HCT116 (cell line): ENCODE measurements at regions not wholly inside any gene's neighbourhood (a gene's known extent, or its start where the extent isn't known, plus 50 kb on each side); places are given as distances from the start of the nearest gene placed in this dataset.

ENCODE experiments used
- ATAC-seq: fragments of 200-7000 bp; cut with Tn5 transposase; 2 replicates; pipeline ENCODE4 v1.9.1; 2020; ENCODE audit warnings: mild to moderate bottlenecking, moderate library complexity
- BruUV-seq: library from RNA; stranded (reverse); fragments of 400-500 nt; replicated peaks from 2 replicates; lab custom pipeline; 2021; lab: Mats Ljungman, UMichigan
- CTCF ChIA-PET: fragments of 300-600 bp; sonication (Branson Sonifier 250); formaldehyde crosslinking; loops from one replicate; lab custom pipeline; 2021; ENCODE audit warnings: antibody characterized with exemption; lab: Charles Lee
- POLR2A ChIA-PET: fragments of 300-600, 350-600 bp; sonication (Branson Sonifier 250); formaldehyde crosslinking; loops from one replicate; lab custom pipeline; 2021; ENCODE audit warnings: antibody characterized with exemption; lab: Charles Lee
- RAD21 ChIA-PET, 2 experiments: fragments of 300-600 bp; sonication (Branson Sonifier 250); formaldehyde crosslinking; loops; one replicate each; lab custom pipeline; 2023; ENCODE audit warnings: low total read pairs in 2 of 2; ENCODE audit not compliant: uncharacterized antibody in 2 of 2, unreplicated experiment in 2 of 2, low non-redundant PET in 1 of 2; lab: Charles Lee
- DNase-seq: peaks from one replicate; pipeline ENCODE4 v3.0.0-alpha.2; 2010; ENCODE audit warnings: low read depth, low spot score
- H2AFZ ChIP-seq: fragments of 200-600 bp; shearing (Covaris generic), sonication (generic); 2 replicates; pipeline ENCODE4 v1.6.1; 2017; ENCODE audit warnings: low read depth, mixed run types, mixed read lengths, antibody characterized with exemption, low read length; ENCODE audit not compliant: poor library complexity, severe bottlenecking
- H3K27ac ChIP-seq: 2 replicates; pipeline ENCODE4 v1.5.1; 2012; ENCODE audit warnings: low read depth, low read length
- H3K27me3 ChIP-seq: fragments of 200-600 bp; sonication (generic); 2 replicates; pipeline ENCODE4 v1.6.1; 2016; ENCODE audit warnings: mixed run types, low read length, mixed read lengths; ENCODE audit not compliant: insufficient read depth
- H3K36me3 ChIP-seq, 2 experiments: fragments of 200-500 bp in 1 of 2; fragments of 200-600 bp in 1 of 2; sonication (Bioruptor generic) in 1 of 2; sonication (generic) in 1 of 2; 2 replicates each; pipeline versions ENCODE4 v1.5.1 to v1.6.1; 2014 to 2016; ENCODE audit warnings: low read length in 2 of 2, inconsistent platforms in 1 of 2, mixed read lengths in 1 of 2, mixed run types in 1 of 2; ENCODE audit not compliant: insufficient read depth in 2 of 2, control insufficient read depth in 1 of 2
- H3K4me1 ChIP-seq, 2 experiments: fragments of 200-600 bp in 1 of 2; sonication (generic) in 1 of 2; 2 replicates each; pipeline versions ENCODE4 v1.5.1 to v1.6.1; 2012 to 2017; ENCODE audit warnings: low read length in 2 of 2, inconsistent platforms in 1 of 2, mild to moderate bottlenecking in 1 of 2, mixed read lengths in 1 of 2, mixed run types in 1 of 2, moderate library complexity in 1 of 2; ENCODE audit not compliant: insufficient read depth in 2 of 2, control insufficient read depth in 1 of 2
- H3K4me2 ChIP-seq: fragments of 200-600 bp; sonication (generic); 2 replicates; pipeline ENCODE4 v1.6.1; 2017; ENCODE audit warnings: mixed run types, low read length, mixed read lengths
- H3K4me3 ChIP-seq, 2 experiments: fragments of 200-600 bp in 1 of 2; sonication (generic) in 1 of 2; replicated peaks in 1 of 2; 2 replicates each; pipeline ENCODE4 v1.5.1; 2011 to 2016; ENCODE audit warnings: low read length in 2 of 2, control low read depth in 1 of 2, low read depth in 1 of 2, mild to moderate bottlenecking in 1 of 2, mixed read lengths in 1 of 2, mixed run types in 1 of 2
- H3K79me2 ChIP-seq: fragments of 200-600 bp; sonication (generic); 2 replicates; pipeline ENCODE4 v1.6.1; 2017; ENCODE audit warnings: mild to moderate bottlenecking, mixed run types, low read length, moderate library complexity, mixed read lengths; ENCODE audit not compliant: insufficient read depth
- H3K9ac ChIP-seq: fragments of 200-600 bp; sonication (generic); 2 replicates; pipeline ENCODE4 v1.6.1; 2016; ENCODE audit warnings: low read length, mixed read lengths
- H3K9me2 ChIP-seq: fragments of 200-600 bp; sonication (generic), shearing (Covaris generic); 2 replicates; pipeline ENCODE4 v1.6.1; 2017; ENCODE audit warnings: mixed run types, mild to moderate bottlenecking, moderate library complexity; ENCODE audit not compliant: insufficient read depth
- H3K9me3 ChIP-seq, 2 experiments: fragments of 200-500 bp in 1 of 2; fragments of 200-600 bp in 1 of 2; sonication (Bioruptor generic) in 1 of 2; sonication (generic) in 1 of 2; 2 replicates each; pipeline ENCODE4 v1.6.1; 2014 to 2017; ENCODE audit warnings: low read length in 2 of 2, mixed read lengths in 2 of 2, inconsistent platforms in 1 of 2, low read depth in 1 of 2, mild to moderate bottlenecking in 1 of 2, mixed run types in 1 of 2, moderate library complexity in 1 of 2; ENCODE audit not compliant: control insufficient read depth in 1 of 2, insufficient read depth in 1 of 2
- H4K20me1 ChIP-seq: fragments of 200-600 bp; sonication (generic), shearing (Covaris generic); 2 replicates; pipeline ENCODE4 v1.6.1; 2017; ENCODE audit warnings: mixed run types, mild to moderate bottlenecking, moderate library complexity; ENCODE audit not compliant: insufficient read depth
- CBX3 ChIP-seq: IDR thresholded peaks from 2 replicates; pipeline ENCODE4 v1.6.1; 2012; ENCODE audit warnings: low read depth
- CTCF ChIP-seq, 3 experiments: fragments of 200-600 bp in 1 of 3; sonication (generic) in 1 of 3; IDR thresholded peaks in 2 of 3; conservative IDR thresholded peaks in 1 of 3; 2 replicates each; pipeline ENCODE4 v1.5.1; 2012 to 2017; ENCODE audit warnings: low read depth in 2 of 3, low read length in 2 of 3, antibody characterized with exemption in 1 of 3, borderline replicate concordance in 1 of 3, control low read depth in 1 of 3, mild to moderate bottlenecking in 1 of 3, mixed read lengths in 1 of 3, mixed run types in 1 of 3, moderate library complexity in 1 of 3; ENCODE audit not compliant: insufficient read depth in 1 of 3
- EGR1 ChIP-seq: IDR thresholded peaks from 2 replicates; pipeline ENCODE4 v1.6.1; 2012; ENCODE audit warnings: low read depth
- EZH2 ChIP-seq: fragments of 200-600 bp; sonication (generic); IDR thresholded peaks from 2 replicates; pipeline ENCODE4 v1.6.1; 2017; ENCODE audit warnings: antibody characterized with exemption, mixed run types
- JUND ChIP-seq: IDR thresholded peaks from 2 replicates; pipeline ENCODE4 v1.6.1; 2012
- POLR2A ChIP-seq: IDR thresholded peaks from 2 replicates; pipeline ENCODE4 v1.7.0; 2011; ENCODE audit warnings: borderline replicate concordance; ENCODE audit not compliant: insufficient read depth, insufficient read length; ENCODE audit errors: extremely low read depth
- POLR2AphosphoS5 ChIP-seq: IDR thresholded peaks from 2 replicates; pipeline ENCODE4 v1.6.1; 2011; ENCODE audit warnings: mild to moderate bottlenecking, low read depth, low read length, moderate library complexity
- RAD21 ChIP-seq: IDR thresholded peaks from 2 replicates; pipeline ENCODE4 v1.6.1; 2012; ENCODE audit warnings: low read depth, mild to moderate bottlenecking
- SIN3A ChIP-seq: IDR thresholded peaks from 2 replicates; pipeline ENCODE4 v1.6.1; 2012; ENCODE audit warnings: low read depth
- SP1 ChIP-seq: IDR thresholded peaks from 2 replicates; pipeline ENCODE4 v1.6.1; 2012; ENCODE audit warnings: low read depth
- SRF ChIP-seq: IDR thresholded peaks from 2 replicates; pipeline ENCODE4 v1.6.1; 2012; ENCODE audit warnings: low read depth
- TCF7L2 ChIP-seq: IDR thresholded peaks from 2 replicates; pipeline ENCODE4 v1.7.0; 2011; ENCODE audit warnings: borderline replicate concordance, inconsistent platforms; ENCODE audit not compliant: insufficient read depth, insufficient read length; ENCODE audit errors: extremely low read depth
- YY1 ChIP-seq: IDR thresholded peaks from 2 replicates; pipeline ENCODE4 v1.6.1; 2011; ENCODE audit warnings: low read length, low read depth, moderate library complexity, mild to moderate bottlenecking; ENCODE audit not compliant: insufficient replicate concordance; ENCODE audit errors: extremely low read depth
- ZNF274 ChIP-seq: fragments of 200-500 bp; sonication (Bioruptor generic); IDR thresholded peaks from 2 replicates; pipeline ENCODE4 v1.6.1; 2014; ENCODE audit warnings: mild to moderate bottlenecking, low read depth, low read length, inconsistent platforms
- intact Hi-C: fragments of 100-400 bp; cut with micrococcal nuclease; formaldehyde crosslinking; loops from 2 replicates; pipeline ENCODE4 v1.10.0; 2022
- TF ChIP-seq, protein P1 (sequence below): IDR thresholded peaks from 2 replicates; pipeline ENCODE4 v1.6.1; 2012; ENCODE audit warnings: low read depth

DNA sequence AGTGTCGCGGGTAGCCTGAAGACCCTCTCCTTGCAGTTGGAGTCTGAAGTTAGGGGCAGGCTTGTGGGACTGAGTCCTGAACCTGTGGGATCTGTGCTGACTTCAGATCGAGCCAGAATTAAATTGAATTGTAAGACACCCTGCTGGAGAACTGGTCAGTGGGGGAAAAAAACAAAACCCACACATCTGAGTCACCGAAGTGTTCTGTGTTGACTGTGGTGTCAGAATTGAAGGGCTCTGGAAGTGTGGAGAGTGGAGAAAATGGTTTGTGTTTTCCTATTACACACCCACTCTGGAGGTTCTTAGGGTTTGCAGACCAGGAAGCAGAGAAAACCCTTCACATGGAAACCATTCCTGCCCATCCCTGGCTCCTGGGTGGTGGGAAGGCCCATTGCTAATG is 209.5 kb upstream of the GALNT2 start:
- Histone ChIP-seq H3K27ac (no peak overlapping the region), H3K27me3 (peaks cover 13% of the 10 kb centered on the region; the same call in 1 of the 2 replicates), H3K9me2 (no peaks in the 10 kb centered on the region), H3K4me1 (no peaks in the 10 kb centered on the region), H4K20me1 (no peaks in the 10 kb centered on the region), H3K9me3 (no peaks in the 10 kb centered on the region), H2AFZ (no peak overlapping the region), H3K36me3 (no peaks in the 10 kb centered on the region), H3K4me2 (no peak overlapping the region), H3K9ac (no peak overlapping the region), H3K79me2 (no peaks in the 10 kb centered on the region), H3K4me3 (no peak overlapping the region)
- TF ChIP-seq ZNF274 (no peak), POLR2A (no peak), RAD21 (no peak), POLR2AphosphoS5 (no peak), EZH2 (no peak), TCF7L2 (no peak), SP1 (no peak), CTCF (IDR thresholded peaks at IDR 0.05 in 2 of 3, conservative IDR thresholded peaks at IDR 0.05 in 1 of 3; ENCODE audit: borderline replicate concordance in 1 of 3, insufficient read depth in 1 of 3, low read depth in 2 of 3, low read length in 2 of 3) (no peak), CBX3 (no peak), SRF (no peak), JUND (no peak), EGR1 (no peak), SIN3A (no peak), YY1 (no peak)
- TF ChIP-seq, protein P1, sequence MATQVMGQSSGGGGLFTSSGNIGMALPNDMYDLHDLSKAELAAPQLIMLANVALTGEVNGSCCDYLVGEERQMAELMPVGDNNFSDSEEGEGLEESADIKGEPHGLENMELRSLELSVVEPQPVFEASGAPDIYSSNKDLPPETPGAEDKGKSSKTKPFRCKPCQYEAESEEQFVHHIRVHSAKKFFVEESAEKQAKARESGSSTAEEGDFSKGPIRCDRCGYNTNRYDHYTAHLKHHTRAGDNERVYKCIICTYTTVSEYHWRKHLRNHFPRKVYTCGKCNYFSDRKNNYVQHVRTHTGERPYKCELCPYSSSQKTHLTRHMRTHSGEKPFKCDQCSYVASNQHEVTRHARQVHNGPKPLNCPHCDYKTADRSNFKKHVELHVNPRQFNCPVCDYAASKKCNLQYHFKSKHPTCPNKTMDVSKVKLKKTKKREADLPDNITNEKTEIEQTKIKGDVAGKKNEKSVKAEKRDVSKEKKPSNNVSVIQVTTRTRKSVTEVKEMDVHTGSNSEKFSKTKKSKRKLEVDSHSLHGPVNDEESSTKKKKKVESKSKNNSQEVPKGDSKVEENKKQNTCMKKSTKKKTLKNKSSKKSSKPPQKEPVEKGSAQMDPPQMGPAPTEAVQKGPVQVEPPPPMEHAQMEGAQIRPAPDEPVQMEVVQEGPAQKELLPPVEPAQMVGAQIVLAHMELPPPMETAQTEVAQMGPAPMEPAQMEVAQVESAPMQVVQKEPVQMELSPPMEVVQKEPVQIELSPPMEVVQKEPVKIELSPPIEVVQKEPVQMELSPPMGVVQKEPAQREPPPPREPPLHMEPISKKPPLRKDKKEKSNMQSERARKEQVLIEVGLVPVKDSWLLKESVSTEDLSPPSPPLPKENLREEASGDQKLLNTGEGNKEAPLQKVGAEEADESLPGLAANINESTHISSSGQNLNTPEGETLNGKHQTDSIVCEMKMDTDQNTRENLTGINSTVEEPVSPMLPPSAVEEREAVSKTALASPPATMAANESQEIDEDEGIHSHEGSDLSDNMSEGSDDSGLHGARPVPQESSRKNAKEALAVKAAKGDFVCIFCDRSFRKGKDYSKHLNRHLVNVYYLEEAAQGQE, result no peak
- CTCF ChIA-PET, result interaction anchor here (1.0 kb wide), 1 partner anchor 9 kb away, joined by 3 read pairs; no protein-coding TSS in a partner anchor
- POLR2A ChIA-PET, result no interaction called here
- RAD21 ChIA-PET, result no interaction called here
- ATAC-seq (no peak), DNase-seq (no peak)
- BruUV-seq, result no TSS peak
- intact Hi-C loops, result no loop called here
